ENCODE measurements at regions not wholly inside any gene's neighbourhood (a gene's known extent, or its start where the extent isn't known, plus 50 kb on each side); places are given as distances from the start of the nearest gene placed in this dataset.

DNA sequence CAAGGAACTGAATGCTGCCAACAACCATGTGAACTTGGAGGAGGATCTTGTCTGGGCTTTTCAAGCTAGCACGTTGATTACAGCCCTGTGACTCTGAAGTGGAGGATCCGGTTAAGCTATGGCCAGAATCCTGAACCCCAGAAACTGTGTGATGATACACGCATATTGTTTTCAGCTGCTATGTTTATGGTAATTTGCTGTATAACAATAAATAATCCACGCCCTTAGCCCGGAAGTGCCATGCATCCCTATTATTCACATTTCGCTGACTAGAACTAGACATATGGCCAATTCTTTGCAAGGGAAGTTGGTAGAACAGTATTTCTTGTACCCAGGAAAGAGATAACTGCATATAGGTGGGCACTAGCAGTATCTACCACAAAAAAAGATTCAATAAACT lies 510.8 kb upstream of the BTBD3 start:
- TF ChIP-seq, protein P1, sequence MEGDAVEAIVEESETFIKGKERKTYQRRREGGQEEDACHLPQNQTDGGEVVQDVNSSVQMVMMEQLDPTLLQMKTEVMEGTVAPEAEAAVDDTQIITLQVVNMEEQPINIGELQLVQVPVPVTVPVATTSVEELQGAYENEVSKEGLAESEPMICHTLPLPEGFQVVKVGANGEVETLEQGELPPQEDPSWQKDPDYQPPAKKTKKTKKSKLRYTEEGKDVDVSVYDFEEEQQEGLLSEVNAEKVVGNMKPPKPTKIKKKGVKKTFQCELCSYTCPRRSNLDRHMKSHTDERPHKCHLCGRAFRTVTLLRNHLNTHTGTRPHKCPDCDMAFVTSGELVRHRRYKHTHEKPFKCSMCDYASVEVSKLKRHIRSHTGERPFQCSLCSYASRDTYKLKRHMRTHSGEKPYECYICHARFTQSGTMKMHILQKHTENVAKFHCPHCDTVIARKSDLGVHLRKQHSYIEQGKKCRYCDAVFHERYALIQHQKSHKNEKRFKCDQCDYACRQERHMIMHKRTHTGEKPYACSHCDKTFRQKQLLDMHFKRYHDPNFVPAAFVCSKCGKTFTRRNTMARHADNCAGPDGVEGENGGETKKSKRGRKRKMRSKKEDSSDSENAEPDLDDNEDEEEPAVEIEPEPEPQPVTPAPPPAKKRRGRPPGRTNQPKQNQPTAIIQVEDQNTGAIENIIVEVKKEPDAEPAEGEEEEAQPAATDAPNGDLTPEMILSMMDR (IDR thresholded peaks at IDR 0.05): no peak
- no peak for TF ChIP-seq POLR2A (IDR thresholded peaks at IDR 0.05)

Data from uterus (tissue), 2 donors.